GM12873 (cell line): ENCODE measurements at regions not wholly inside any gene's neighbourhood (a gene's known extent, or its start where the extent isn't known, plus 50 kb on each side); places are given as distances from the start of the nearest gene placed in this dataset.
A peak's percentile ranks its signal among the peaks of the same experiment; 100 is the strongest.

ENCODE experiments used
- CTCF ChIP-seq: IDR thresholded peaks from 2 replicates; pipeline ENCODE4 v1.5.1; 2012; ENCODE audit warnings: low read depth, mild to moderate bottlenecking, moderate library complexity, low read length, control low read depth; ENCODE audit not compliant: insufficient read depth; ENCODE audit errors: missing control alignments

- TF ChIP-seq CTCF: no peak
Observed at GRCh38 chr5:9782826-9783560, 152.8 kb upstream of the TAS2R1 start.

DNA sequence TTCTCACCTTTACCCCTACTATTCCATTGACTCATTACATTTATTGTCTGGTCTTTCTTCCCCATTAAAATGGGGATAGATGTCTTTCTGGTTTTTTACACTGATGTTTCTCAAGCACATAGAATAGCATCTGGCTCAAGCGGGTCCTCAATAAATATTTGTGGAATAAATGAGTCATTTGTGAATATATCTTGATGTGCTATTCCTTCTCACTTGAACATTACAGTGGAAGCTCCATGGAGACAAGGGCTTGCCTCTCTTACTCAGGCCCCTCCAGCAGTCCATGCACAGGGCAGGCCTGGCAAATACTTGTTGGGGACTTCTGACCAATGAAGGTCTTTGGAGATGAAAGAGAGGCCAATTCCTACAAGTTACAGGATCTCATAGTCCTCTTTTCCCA is 151.7 kb upstream of the TAS2R1 start:
- TF ChIP-seq CTCF: no peak

- no peak for TF ChIP-seq CTCF
Observed at GRCh38 chr5:9781275-9781674, 151.1 kb upstream of the TAS2R1 start.

GRCh38 chr5:9780501-9780900 is 150.3 kb upstream of the TAS2R1 start:
- TF ChIP-seq CTCF: no peak

DNA sequence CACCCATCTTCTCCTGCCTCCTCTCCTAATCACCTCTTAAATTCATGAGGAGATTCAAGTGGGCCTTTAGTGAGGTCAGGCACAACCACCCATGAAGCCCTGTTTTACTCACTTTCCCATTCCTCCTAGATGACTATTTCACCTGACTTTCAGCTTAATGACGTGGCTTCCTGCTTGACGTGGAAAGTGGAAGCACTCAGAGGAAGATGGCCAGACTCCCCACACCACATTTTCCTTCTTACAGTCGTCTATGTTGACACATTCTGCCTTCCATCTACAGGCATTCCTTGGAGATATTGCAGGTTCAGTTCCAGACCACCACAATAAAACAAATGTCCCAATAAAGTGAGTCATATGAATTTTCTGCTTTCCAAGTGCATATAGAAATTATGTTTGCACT is 146.4 kb upstream of the TAS2R1 start:
- TF ChIP-seq CTCF: no peak

DNA sequence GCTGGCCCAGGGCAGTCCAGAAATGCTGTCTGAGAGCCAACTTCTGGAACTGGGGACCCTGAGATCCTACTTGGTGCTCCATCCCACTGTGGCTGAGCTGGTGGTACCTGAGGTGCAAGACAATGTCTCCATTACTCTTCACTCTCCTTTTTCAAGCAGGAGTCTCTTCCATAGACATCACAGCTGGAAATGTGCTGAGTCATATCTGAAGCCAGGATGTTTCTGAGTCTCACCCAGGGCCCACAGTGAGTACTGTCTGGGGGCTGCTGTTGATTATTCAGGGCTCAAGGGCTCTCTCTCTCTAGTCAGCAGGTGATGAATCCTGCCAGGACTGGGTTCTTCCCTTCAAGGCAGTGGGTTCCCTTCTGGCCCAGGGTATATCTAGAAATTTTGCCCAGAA is 145.2 kb upstream of the TAS2R1 start:
- no peak for TF ChIP-seq CTCF

- TF ChIP-seq CTCF: peak; percentile 15
Observed at GRCh38 chr5:9774472-9775079, 144.4 kb upstream of the TAS2R1 start.
